ENCODE measurements at regions not wholly inside any gene's neighbourhood (a gene's known extent, or its start where the extent isn't known, plus 50 kb on each side); places are given as distances from the start of the nearest gene placed in this dataset.

GRCh38 chr2:133991606-133992168, 262.2 kb upstream of the MGAT5 start:
- Histone ChIP-seq H3K27ac (ENCODE audit: control insufficient read depth, insufficient read depth) (no peak overlapping the region), H4K20me1 (ENCODE audit: control insufficient read depth, insufficient read depth) (no peaks in the 10 kb centered on the region), H3K27me3 (replicated peaks in 1 of 2; ENCODE audit: control insufficient read depth in 2 of 2, insufficient read depth in 2 of 2, low read length in 1 of 2) (0 out of 4 replicates have a peak, but pooled peaks cover 0 to under 1% of the 10 kb centered on the region in 2 experiments), H3K4me2 (ENCODE audit: control insufficient read depth, insufficient read depth) (no peak overlapping the region), H3K36me3 (ENCODE audit: control insufficient read depth in 2 of 2, insufficient read depth in 2 of 2, low read length in 1 of 2) (no peaks in the 10 kb centered on the region), H2AFZ (ENCODE audit: control insufficient read depth, low read depth, low read length) (no peak overlapping the region), H3K9me3 (replicated peaks; ENCODE audit: control insufficient read depth, insufficient read depth, low read length) (no peaks in the 10 kb centered on the region), H3K4me1 (ENCODE audit: control insufficient read depth, insufficient read depth, low read length) (no peaks in the 10 kb centered on the region), H3K4me3 (no peak overlapping the region), H3K9ac (ENCODE audit: control insufficient read depth, insufficient read depth, low read length) (no peak overlapping the region), H3K79me2 (ENCODE audit: control insufficient read depth, insufficient read depth, low read length) (no peaks in the 10 kb centered on the region)
- ChIA-PET RAD21 (ENCODE audit: unreplicated experiment) (no interaction called here), CTCF (no interaction called here), SMC1A (ENCODE audit: uncharacterized antibody, unreplicated experiment) (no interaction called here), POLR2A (no interaction called here)
- no peak for TF ChIP-seq SP1 (IDR thresholded peaks at IDR 0.05; ENCODE audit: low read depth, low read length)
- no peak for TF ChIP-seq SMAD1 (IDR thresholded peaks at IDR 0.05; ENCODE audit: low read depth, partially characterized antibody)
- TF ChIP-seq IKZF2 (IDR thresholded peaks at IDR 0.05) = no peak
- TF ChIP-seq ZBTB11 (CRISPR knock-in tag; IDR thresholded peaks at IDR 0.05) = no peak
- TF ChIP-seq POLR2AphosphoS5 (IDR thresholded peaks at IDR 0.05; ENCODE audit: low read length) = no peak
- TF ChIP-seq EP300 (IDR thresholded peaks at IDR 0.05; ENCODE audit: borderline replicate concordance in 1 of 2, control insufficient read depth in 1 of 2, low read depth in 2 of 2, low read length in 2 of 2) = no peak
- no peak for TF ChIP-seq KDM1A (IDR thresholded peaks at IDR 0.05; ENCODE audit: borderline replicate concordance)
- no peak for TF ChIP-seq SMC3 (IDR thresholded peaks at IDR 0.05; ENCODE audit: borderline replicate concordance, low read length)
- no peak for TF ChIP-seq CBX5 (IDR thresholded peaks at IDR 0.05; ENCODE audit: low read depth)
- TF ChIP-seq PML (IDR thresholded peaks at IDR 0.05; ENCODE audit: low read length) = no peak
- TF ChIP-seq ZNF622 (IDR thresholded peaks at IDR 0.05) = no peak
- no peak for TF ChIP-seq ASH2L (IDR thresholded peaks at IDR 0.05; ENCODE audit: borderline replicate concordance, low read depth)
- TF ChIP-seq MAX (IDR thresholded peaks at IDR 0.05; ENCODE audit: low read depth, low read length) = no peak
- TF ChIP-seq PKNOX1 (IDR thresholded peaks at IDR 0.05) = no peak
- 42% methylated on average over 3 of the region's 3 CpGs for WGBS (ENCODE audit: insufficient coverage, insufficient replicate concordance, low lambda C conversion rate, missing lambda C conversion rate)
- FAIRE-seq (no peak), DNase-seq (ENCODE audit: low read depth, low spot score) (no peak), ATAC-seq (no peak)
- BruUV-seq (replicated peaks) = no TSS peak
- in situ Hi-C loops (cut with MboI) = no loop called here
- intact Hi-C loops (cut with micrococcal nuclease; ENCODE audit: unreplicated experiment) = no loop called here

Data from GM12878 (cell line).